Ishikawa (cell line): ENCODE measurements at regions not wholly inside any gene's neighbourhood (a gene's known extent, or its start where the extent isn't known, plus 50 kb on each side); places are given as distances from the start of the nearest gene placed in this dataset.

ENCODE experiments used
- CEBPB ChIP-seq: IDR thresholded peaks from 2 replicates; pipeline ENCODE4 v1.6.1; 2012
- CREB1 ChIP-seq: IDR thresholded peaks from 2 replicates; pipeline ENCODE4 v1.6.1; 2012; ENCODE audit warnings: low read depth
- EGR1 ChIP-seq: IDR thresholded peaks from 2 replicates; pipeline ENCODE4 v1.6.1; 2012
- EP300 ChIP-seq: IDR thresholded peaks from 2 replicates; pipeline ENCODE4 v1.6.1; 2012; ENCODE audit warnings: borderline replicate concordance
- FOXM1 ChIP-seq: IDR thresholded peaks from 2 replicates; pipeline ENCODE4 v1.6.1; 2012; ENCODE audit warnings: low read depth, borderline replicate concordance
- MAX ChIP-seq: IDR thresholded peaks from 2 replicates; pipeline ENCODE4 v1.6.1; 2012
- NFIC ChIP-seq: IDR thresholded peaks from 2 replicates; pipeline ENCODE4 v1.6.1; 2012
- RAD21 ChIP-seq: IDR thresholded peaks from 2 replicates; pipeline ENCODE4 v1.6.1; 2012; ENCODE audit warnings: low read depth
- REST ChIP-seq: IDR thresholded peaks from 2 replicates; pipeline ENCODE4 v1.6.1; 2012; ENCODE audit warnings: low read depth, mild to moderate bottlenecking
- TAF1 ChIP-seq: IDR thresholded peaks from 2 replicates; pipeline ENCODE4 v1.6.1; 2012; ENCODE audit warnings: low read depth, mild to moderate bottlenecking
- TCF12 ChIP-seq: IDR thresholded peaks from 2 replicates; pipeline ENCODE4 v1.6.1; 2012; ENCODE audit warnings: low read depth
- TEAD4 ChIP-seq: IDR thresholded peaks from 2 replicates; pipeline ENCODE4 v1.6.1; 2012
- YY1 ChIP-seq: IDR thresholded peaks from 2 replicates; pipeline ENCODE4 v1.6.1; 2012; ENCODE audit warnings: low read depth
- ZBTB7A ChIP-seq: IDR thresholded peaks from 2 replicates; pipeline ENCODE4 v1.6.1; 2012; ENCODE audit warnings: low read depth
- TF ChIP-seq, protein P1 (sequence below): IDR thresholded peaks from 2 replicates; pipeline ENCODE4 v1.6.1; 2012

DNA sequence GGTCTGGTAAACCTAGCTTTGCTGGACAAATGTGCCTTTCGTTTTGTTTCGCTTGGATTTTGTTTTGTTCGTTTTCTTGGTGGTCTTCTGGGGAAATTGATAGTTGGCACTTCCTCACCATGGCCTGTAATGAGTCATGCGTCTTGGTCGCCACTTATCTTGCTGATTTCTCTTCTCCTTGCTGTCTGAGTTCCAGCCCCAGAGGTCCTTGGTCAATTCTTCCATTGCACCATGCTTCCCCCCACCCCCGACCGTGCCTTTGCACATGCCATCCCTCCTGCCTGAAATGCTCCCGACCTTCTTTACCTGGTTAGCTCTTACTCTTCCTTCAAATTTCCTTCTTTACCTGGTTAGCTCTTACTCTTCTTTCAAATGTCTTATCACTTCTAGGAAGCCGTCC is 168.7 kb upstream of the MSX2 start:
- TF ChIP-seq NFIC (no peak), REST (no peak), EP300 (no peak), CREB1 (no peak), MAX (no peak), FOXM1 (no peak), YY1 (no peak)

DNA sequence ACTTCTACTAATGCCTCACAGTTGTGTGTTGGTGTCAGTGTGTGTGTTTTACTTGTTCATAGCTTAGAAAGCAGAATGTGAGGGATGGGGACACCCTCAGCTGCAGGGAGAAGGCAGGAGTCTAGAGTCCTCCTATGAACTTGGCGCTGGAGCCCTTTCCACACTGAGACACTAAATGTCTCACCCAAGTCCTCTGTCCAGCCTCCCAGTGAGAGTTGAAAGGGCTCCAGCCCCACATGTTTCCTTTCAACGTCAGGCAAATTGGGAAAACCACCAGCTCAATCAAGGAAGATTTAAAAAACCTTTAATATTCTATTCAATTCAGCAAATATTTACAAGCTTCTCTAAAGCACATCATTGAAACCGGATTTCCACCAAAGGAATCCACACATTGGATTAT is 167.6 kb upstream of the MSX2 start:
- TF ChIP-seq ZBTB7A: no peak
- no peak for TF ChIP-seq MAX
- no peak for TF ChIP-seq EP300
- no peak for TF ChIP-seq TCF12
- TF ChIP-seq, protein P1, sequence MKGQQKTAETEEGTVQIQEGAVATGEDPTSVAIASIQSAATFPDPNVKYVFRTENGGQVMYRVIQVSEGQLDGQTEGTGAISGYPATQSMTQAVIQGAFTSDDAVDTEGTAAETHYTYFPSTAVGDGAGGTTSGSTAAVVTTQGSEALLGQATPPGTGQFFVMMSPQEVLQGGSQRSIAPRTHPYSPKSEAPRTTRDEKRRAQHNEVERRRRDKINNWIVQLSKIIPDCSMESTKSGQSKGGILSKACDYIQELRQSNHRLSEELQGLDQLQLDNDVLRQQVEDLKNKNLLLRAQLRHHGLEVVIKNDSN: no peak
- TF ChIP-seq YY1: no peak
- TF ChIP-seq TEAD4: no peak
- no peak for TF ChIP-seq EGR1
- no peak for TF ChIP-seq RAD21
- no peak for TF ChIP-seq CEBPB
- TF ChIP-seq REST: no peak
- TF ChIP-seq NFIC: no peak
- TF ChIP-seq CREB1: no peak
- no peak for TF ChIP-seq FOXM1
- no peak for TF ChIP-seq TAF1

DNA sequence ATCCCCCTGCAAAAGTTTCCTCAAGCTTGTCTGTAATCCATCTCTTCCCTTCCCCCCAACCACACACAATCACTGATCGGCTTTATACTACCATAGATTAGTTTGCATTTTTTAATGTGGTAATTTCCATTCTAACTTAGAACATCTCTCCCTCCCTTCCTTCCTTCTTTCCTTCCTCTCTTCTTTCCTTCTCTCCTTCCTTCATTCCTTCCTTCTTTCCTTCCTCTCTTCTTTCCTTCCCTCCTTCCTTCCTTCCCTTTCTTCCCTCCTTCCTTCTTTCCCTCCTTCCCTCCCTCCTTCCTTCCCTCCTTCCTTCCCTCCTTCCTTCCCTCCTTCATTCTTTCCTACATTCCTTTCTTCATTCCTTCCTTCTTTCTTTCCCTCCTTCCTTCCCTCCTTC is 166.2 kb upstream of the MSX2 start:
- TF ChIP-seq TCF12 (no peak), YY1 (no peak), CEBPB (no peak), NFIC (no peak), EP300 (no peak), EGR1 (no peak), FOXM1 (no peak), RAD21 (no peak), MAX (no peak), TEAD4 (no peak)

DNA sequence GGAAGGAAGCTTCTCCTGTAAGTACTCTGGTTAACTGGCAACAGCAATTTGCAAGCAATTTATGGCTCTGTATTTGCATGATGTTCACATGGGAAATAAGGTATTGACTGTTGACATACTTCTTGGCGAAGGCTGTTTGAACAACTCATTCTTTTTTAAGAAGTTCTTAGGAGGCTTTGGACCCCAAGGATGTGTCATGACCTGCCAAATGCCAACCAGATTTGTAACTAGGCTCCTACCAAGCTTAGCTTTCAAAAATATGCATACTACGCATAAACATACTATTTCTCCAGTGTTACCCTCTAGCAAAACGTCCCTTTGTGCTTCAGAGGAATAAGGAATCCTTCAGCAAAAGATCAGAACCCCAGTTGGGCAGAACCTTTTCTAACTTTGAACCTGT is 165.2 kb upstream of the MSX2 start:
- TF ChIP-seq RAD21 (no peak), FOXM1 (no peak), ZBTB7A (no peak), MAX (no peak), CREB1 (no peak), NFIC (no peak), EP300 (no peak), YY1 (no peak), TCF12 (no peak), CEBPB (no peak), TAF1 (no peak), EGR1 (no peak), REST (no peak), TEAD4 (no peak)
- TF ChIP-seq, protein P1: no peak
